Ishikawa (cell line): ENCODE measurements at regions not wholly inside any gene's neighbourhood (a gene's known extent, or its start where the extent isn't known, plus 50 kb on each side); places are given as distances from the start of the nearest gene placed in this dataset.

Source experiments
- CEBPB ChIP-seq: IDR thresholded peaks from 2 replicates; pipeline ENCODE4 v1.6.1; 2012
- CREB1 ChIP-seq: IDR thresholded peaks from 2 replicates; pipeline ENCODE4 v1.6.1; 2012; ENCODE audit warnings: low read depth
- EGR1 ChIP-seq: IDR thresholded peaks from 2 replicates; pipeline ENCODE4 v1.6.1; 2012
- EP300 ChIP-seq: IDR thresholded peaks from 2 replicates; pipeline ENCODE4 v1.6.1; 2012; ENCODE audit warnings: borderline replicate concordance
- FOXM1 ChIP-seq: IDR thresholded peaks from 2 replicates; pipeline ENCODE4 v1.6.1; 2012; ENCODE audit warnings: low read depth, borderline replicate concordance
- NFIC ChIP-seq: IDR thresholded peaks from 2 replicates; pipeline ENCODE4 v1.6.1; 2012
- RAD21 ChIP-seq: IDR thresholded peaks from 2 replicates; pipeline ENCODE4 v1.6.1; 2012; ENCODE audit warnings: low read depth
- TAF1 ChIP-seq: IDR thresholded peaks from 2 replicates; pipeline ENCODE4 v1.6.1; 2012; ENCODE audit warnings: low read depth, mild to moderate bottlenecking
- TCF12 ChIP-seq: IDR thresholded peaks from 2 replicates; pipeline ENCODE4 v1.6.1; 2012; ENCODE audit warnings: low read depth
- TEAD4 ChIP-seq: IDR thresholded peaks from 2 replicates; pipeline ENCODE4 v1.6.1; 2012
- YY1 ChIP-seq: IDR thresholded peaks from 2 replicates; pipeline ENCODE4 v1.6.1; 2012; ENCODE audit warnings: low read depth
- ZBTB7A ChIP-seq: IDR thresholded peaks from 2 replicates; pipeline ENCODE4 v1.6.1; 2012; ENCODE audit warnings: low read depth
- TF ChIP-seq, protein P1 (sequence below): IDR thresholded peaks from 2 replicates; pipeline ENCODE4 v1.6.1; 2012; ENCODE audit warnings: low read depth, mild to moderate bottlenecking
- TF ChIP-seq, protein P2 (sequence below): IDR thresholded peaks from 2 replicates; pipeline ENCODE4 v1.6.1; 2012
- TF ChIP-seq, protein P3 (sequence below): IDR thresholded peaks from 2 replicates; pipeline ENCODE4 v1.6.1; 2012

DNA sequence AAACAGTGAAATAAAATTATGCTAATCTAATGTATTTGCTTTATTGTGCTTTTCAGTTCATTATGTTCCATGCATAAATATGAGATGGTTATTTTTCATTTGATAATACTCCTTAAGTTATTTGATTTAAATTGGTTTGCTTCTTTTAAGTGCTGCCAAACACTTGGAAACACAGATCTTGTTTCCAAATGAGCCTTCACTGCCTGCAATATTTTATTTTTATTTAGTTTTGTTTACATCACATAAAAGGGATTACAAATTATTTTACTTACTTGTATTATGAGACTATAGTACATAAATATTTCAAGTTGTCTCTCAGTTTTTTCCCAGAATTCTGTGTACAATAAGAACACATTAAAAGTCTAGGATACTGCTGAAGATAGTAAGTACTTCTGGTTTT, 1662.4 kb upstream of the B3GALT2 start:
- no peak for TF ChIP-seq YY1
- TF ChIP-seq EP300 = no peak
- no peak for TF ChIP-seq TAF1
- TF ChIP-seq CREB1 = no peak
- TF ChIP-seq ZBTB7A = no peak

DNA sequence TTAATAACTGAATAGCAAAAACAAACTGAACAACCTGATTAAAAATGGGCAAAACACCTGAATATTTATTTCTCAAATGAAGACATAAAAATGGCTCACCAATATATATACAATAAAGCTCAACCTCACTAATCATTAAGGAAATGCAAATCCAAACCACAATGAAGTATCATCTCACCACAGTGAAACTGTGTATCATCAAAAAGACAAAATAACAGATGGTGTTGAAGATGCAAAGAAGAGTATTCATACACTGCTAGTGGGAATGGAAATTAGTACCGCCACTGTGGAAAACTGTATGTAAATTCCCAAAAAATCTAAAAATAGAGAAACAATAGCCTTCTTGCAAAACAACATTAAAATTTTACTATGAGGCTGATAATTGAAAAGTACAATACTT, 1660.1 kb upstream of the B3GALT2 start:
- no peak for TF ChIP-seq TAF1
- TF ChIP-seq ZBTB7A = no peak
- no peak for TF ChIP-seq NFIC
- TF ChIP-seq RAD21 = no peak
- TF ChIP-seq EGR1 = no peak
- no peak for TF ChIP-seq YY1
- TF ChIP-seq, protein P1, sequence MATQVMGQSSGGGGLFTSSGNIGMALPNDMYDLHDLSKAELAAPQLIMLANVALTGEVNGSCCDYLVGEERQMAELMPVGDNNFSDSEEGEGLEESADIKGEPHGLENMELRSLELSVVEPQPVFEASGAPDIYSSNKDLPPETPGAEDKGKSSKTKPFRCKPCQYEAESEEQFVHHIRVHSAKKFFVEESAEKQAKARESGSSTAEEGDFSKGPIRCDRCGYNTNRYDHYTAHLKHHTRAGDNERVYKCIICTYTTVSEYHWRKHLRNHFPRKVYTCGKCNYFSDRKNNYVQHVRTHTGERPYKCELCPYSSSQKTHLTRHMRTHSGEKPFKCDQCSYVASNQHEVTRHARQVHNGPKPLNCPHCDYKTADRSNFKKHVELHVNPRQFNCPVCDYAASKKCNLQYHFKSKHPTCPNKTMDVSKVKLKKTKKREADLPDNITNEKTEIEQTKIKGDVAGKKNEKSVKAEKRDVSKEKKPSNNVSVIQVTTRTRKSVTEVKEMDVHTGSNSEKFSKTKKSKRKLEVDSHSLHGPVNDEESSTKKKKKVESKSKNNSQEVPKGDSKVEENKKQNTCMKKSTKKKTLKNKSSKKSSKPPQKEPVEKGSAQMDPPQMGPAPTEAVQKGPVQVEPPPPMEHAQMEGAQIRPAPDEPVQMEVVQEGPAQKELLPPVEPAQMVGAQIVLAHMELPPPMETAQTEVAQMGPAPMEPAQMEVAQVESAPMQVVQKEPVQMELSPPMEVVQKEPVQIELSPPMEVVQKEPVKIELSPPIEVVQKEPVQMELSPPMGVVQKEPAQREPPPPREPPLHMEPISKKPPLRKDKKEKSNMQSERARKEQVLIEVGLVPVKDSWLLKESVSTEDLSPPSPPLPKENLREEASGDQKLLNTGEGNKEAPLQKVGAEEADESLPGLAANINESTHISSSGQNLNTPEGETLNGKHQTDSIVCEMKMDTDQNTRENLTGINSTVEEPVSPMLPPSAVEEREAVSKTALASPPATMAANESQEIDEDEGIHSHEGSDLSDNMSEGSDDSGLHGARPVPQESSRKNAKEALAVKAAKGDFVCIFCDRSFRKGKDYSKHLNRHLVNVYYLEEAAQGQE = no peak
- TF ChIP-seq, protein P2, sequence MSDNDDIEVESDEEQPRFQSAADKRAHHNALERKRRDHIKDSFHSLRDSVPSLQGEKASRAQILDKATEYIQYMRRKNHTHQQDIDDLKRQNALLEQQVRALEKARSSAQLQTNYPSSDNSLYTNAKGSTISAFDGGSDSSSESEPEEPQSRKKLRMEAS = no peak
- TF ChIP-seq, protein P3, sequence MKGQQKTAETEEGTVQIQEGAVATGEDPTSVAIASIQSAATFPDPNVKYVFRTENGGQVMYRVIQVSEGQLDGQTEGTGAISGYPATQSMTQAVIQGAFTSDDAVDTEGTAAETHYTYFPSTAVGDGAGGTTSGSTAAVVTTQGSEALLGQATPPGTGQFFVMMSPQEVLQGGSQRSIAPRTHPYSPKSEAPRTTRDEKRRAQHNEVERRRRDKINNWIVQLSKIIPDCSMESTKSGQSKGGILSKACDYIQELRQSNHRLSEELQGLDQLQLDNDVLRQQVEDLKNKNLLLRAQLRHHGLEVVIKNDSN = no peak
- no peak for TF ChIP-seq CREB1
- TF ChIP-seq TEAD4 = no peak
- no peak for TF ChIP-seq CEBPB
- no peak for TF ChIP-seq FOXM1
- TF ChIP-seq EP300 = no peak
- no peak for TF ChIP-seq TCF12

DNA sequence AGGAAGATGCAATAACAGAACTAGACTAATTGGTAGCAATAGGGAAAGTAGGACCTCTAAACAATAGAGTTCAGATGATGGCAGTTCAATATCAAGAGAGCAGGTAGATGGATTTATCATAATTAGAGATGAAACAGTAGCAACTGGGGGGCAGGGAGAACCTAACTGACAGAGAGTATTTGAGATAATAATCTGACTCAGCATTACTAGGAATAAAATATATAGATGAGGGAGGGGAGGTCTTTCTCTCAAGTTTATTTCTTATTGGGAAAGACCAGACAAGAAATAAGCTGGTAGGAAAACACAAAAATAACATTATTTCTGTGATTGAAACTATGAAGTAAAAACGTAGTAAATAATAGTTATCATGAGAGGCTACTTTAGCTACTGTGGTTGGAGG, 1656.7 kb upstream of the B3GALT2 start:
- no peak for TF ChIP-seq CEBPB
- no peak for TF ChIP-seq YY1

DNA sequence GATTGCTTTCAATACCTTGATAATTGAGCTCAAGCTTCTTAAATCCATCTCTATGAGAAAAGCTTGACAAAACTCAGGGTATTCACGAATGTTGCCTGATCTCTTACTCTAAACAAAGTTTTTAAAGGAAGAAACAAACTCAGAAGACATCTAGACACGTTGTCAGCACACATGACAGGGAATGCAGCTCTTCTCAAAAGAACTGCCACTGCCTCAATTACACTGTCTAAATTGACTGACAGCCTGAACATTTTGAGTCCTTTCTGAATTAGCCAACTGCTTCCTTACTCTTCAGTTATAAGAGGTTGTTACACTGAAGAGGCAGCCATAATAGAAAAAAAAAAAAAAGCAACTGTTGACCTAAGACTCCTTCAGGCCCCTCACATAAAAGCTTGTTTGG, 1646.7 kb upstream of the B3GALT2 start:
- TF ChIP-seq, protein P1 = no peak
- TF ChIP-seq CEBPB = no peak
- TF ChIP-seq TCF12 = no peak
- TF ChIP-seq YY1 = no peak
- no peak for TF ChIP-seq EP300
- TF ChIP-seq TAF1 = no peak
- no peak for TF ChIP-seq NFIC
- no peak for TF ChIP-seq EGR1
- TF ChIP-seq, protein P3 = no peak
- TF ChIP-seq ZBTB7A = no peak
- TF ChIP-seq RAD21 = no peak
- no peak for TF ChIP-seq FOXM1
- no peak for TF ChIP-seq CREB1
- TF ChIP-seq, protein P2 = no peak
- TF ChIP-seq TEAD4 = no peak

DNA sequence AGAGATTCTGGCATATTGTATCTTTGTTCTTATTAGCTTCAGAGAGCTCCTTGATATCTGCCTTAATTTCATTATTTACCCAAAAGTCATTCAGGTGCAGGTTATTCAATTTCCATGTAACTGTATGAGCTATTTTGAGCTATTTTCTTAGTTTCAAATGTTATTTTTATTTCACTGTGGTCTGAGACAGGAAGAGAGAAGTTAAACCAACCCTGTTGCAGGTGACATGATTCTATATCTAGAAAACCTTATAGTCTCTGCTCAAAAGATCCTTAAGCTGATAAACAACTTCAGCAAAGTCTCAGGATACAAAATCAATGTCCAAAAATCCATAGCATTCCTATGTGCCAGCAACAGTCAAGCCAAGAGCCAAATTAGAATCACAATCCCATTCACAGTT, 1644.0 kb upstream of the B3GALT2 start:
- TF ChIP-seq YY1 (no peak), NFIC (no peak), ZBTB7A (no peak), TCF12 (no peak), RAD21 (no peak)
- TF ChIP-seq, protein P3 = no peak

DNA sequence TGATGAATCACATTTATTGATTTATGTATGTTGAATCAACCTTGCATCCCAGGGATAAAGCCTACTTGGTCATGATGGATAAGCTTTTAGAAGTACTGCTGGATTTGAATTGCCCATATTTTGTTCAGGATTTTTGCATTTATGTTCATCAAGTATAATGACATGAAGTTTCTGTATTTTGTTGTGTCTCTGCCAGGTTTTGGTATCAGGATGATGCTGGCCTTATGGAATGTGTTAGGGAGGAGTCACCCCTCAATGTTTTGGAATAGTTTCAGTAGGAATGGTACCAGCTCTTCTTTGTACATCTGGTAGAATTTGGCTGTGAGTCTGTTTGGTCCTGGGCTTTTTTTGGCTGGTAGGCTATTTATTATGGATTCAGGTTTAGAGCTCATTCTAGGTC, 1643.1 kb upstream of the B3GALT2 start:
- TF ChIP-seq TAF1 = no peak
- no peak for TF ChIP-seq EP300
- TF ChIP-seq TEAD4 = no peak
- TF ChIP-seq, protein P1 = no peak
- TF ChIP-seq, protein P3 = no peak
- TF ChIP-seq ZBTB7A = no peak
- TF ChIP-seq, protein P2 = no peak
- no peak for TF ChIP-seq TCF12
- no peak for TF ChIP-seq FOXM1
- TF ChIP-seq CREB1 = no peak
